GM23338 (cell line): ENCODE measurements at regions not wholly inside any gene's neighbourhood (a gene's known extent, or its start where the extent isn't known, plus 50 kb on each side); places are given as distances from the start of the nearest gene placed in this dataset.

Experiments
- ATAC-seq: fragments of 200-7000 bp; cut with Tn5 transposase; 3 replicates; pipeline ENCODE4 v1.9.1; 2020
- DNase-seq: peaks from one replicate; pipeline ENCODE4 v3.0.0-alpha.2; 2015; ENCODE audit warnings: low spot score
- H2AFZ ChIP-seq: fragments of 200-600 bp; sonication (generic); 2 replicates; pipeline ENCODE4 v1.8.0; 2016; ENCODE audit warnings: antibody characterized with exemption, mild to moderate bottlenecking, moderate library complexity
- H3F3A ChIP-seq: fragments of 200-600 bp; sonication (generic); replicated peaks from 2 replicates; pipeline ENCODE4 v1.8.0; 2017; ENCODE audit warnings: antibody characterized with exemption, mixed run types, low read depth
- H3K27ac ChIP-seq: fragments of 200-600 bp; sonication (generic); 2 replicates; pipeline ENCODE4 v1.6.1; 2016; ENCODE audit warnings: low read depth
- H3K27me3 ChIP-seq: fragments of 200-600 bp; sonication (generic); 2 replicates; pipeline ENCODE4 v1.8.0; 2016; ENCODE audit warnings: mild to moderate bottlenecking, mixed run types, moderate library complexity; ENCODE audit not compliant: insufficient read depth
- H3K36me3 ChIP-seq: fragments of 200-600 bp; sonication (generic); 2 replicates; pipeline ENCODE4 v1.8.0; 2016; ENCODE audit warnings: mild to moderate bottlenecking; ENCODE audit not compliant: insufficient read depth
- H3K4me1 ChIP-seq: fragments of 200-600 bp; sonication (generic); 2 replicates; pipeline ENCODE4 v1.8.0; 2016; ENCODE audit warnings: mild to moderate bottlenecking, moderate library complexity; ENCODE audit not compliant: insufficient read depth
- H3K4me2 ChIP-seq: fragments of 200-600 bp; sonication (generic); 2 replicates; pipeline ENCODE4 v1.7.1; 2017; ENCODE audit warnings: mixed run types
- H3K4me3 ChIP-seq: fragments of 200-600 bp; sonication (generic); 2 replicates; pipeline ENCODE4 v1.6.1; 2016; ENCODE audit warnings: mixed run types
- H3K79me2 ChIP-seq: fragments of 200-600 bp; sonication (generic); replicated peaks from 2 replicates; pipeline ENCODE4 v1.8.0; 2017; ENCODE audit warnings: mild to moderate bottlenecking; ENCODE audit not compliant: insufficient read depth
- H3K9me2 ChIP-seq: fragments of 200-600 bp; sonication (generic); 2 replicates; pipeline ENCODE4 v1.8.0; 2017; ENCODE audit not compliant: insufficient read depth
- H4K20me1 ChIP-seq: fragments of 200-600 bp; sonication (generic); replicated peaks from 2 replicates; pipeline ENCODE4 v1.8.0; 2017; ENCODE audit warnings: mild to moderate bottlenecking; ENCODE audit not compliant: insufficient read depth
- H3K27ac Mint-ChIP-seq: 2 replicates; pipeline ENCODE4 v1.8.0; 2020; ENCODE audit warnings: inconsistent platforms, mild to moderate bottlenecking, moderate library complexity, mixed read lengths
- H3K27me3 Mint-ChIP-seq: 3 replicates; pipeline ENCODE4 v1.8.0; 2022; ENCODE audit warnings: low read depth, mild to moderate bottlenecking, moderate library complexity, mixed read lengths, inconsistent platforms; ENCODE audit not compliant: insufficient read depth, poor library complexity
- H3K36me3 Mint-ChIP-seq: 3 replicates; pipeline ENCODE4 v1.8.0; 2021; ENCODE audit warnings: low read depth, mild to moderate bottlenecking, inconsistent platforms, moderate library complexity, mixed read lengths
- H3K4me1 Mint-ChIP-seq: 3 replicates; pipeline ENCODE4 v1.8.0; 2020; ENCODE audit warnings: mild to moderate bottlenecking, inconsistent platforms, mixed read lengths
- H3K4me3 Mint-ChIP-seq: 3 replicates; pipeline ENCODE4 v1.8.0; 2021; ENCODE audit warnings: moderate library complexity, mild to moderate bottlenecking, inconsistent platforms, mixed read lengths
- H3K9me3 Mint-ChIP-seq: 3 replicates; pipeline ENCODE4 v1.8.0; 2020; ENCODE audit warnings: moderate library complexity, mild to moderate bottlenecking, inconsistent platforms, mixed read lengths
- CTCF ChIP-seq, 2 experiments: fragments of 200-600 bp in 1 of 2; sonication (generic) in 1 of 2; conservative IDR thresholded peaks; 2 replicates each; pipeline versions ENCODE4 v1.5.1 to v1.6.1; 2016 to 2017; ENCODE audit warnings: antibody characterized with exemption in 2 of 2, low read depth in 2 of 2, mild to moderate bottlenecking in 2 of 2, moderate library complexity in 1 of 2
- EZH2phosphoT487 ChIP-seq: fragments of 200-600 bp; sonication (generic); IDR thresholded peaks from one replicate; pipeline ENCODE4 v1.8.1; 2018; ENCODE audit warnings: antibody characterized with exemption; ENCODE audit not compliant: unreplicated experiment
- POLR2AphosphoS5 ChIP-seq: IDR thresholded peaks from 2 replicates; pipeline ENCODE4 v1.6.1; 2016; ENCODE audit warnings: antibody characterized with exemption, low read depth
- ZNF462 ChIP-seq: fragments of 250-450 bp; sonication (Bioruptor Pico); IDR thresholded peaks from 2 replicates; pipeline ENCODE4 v1.5.0; 2020; ENCODE audit warnings: mild to moderate bottlenecking, moderate library complexity

- Histone ChIP-seq H3K4me1 (no peaks in the 10 kb centered on the region), H3K4me2 (no peak overlapping the region), H3K4me3 (no peak overlapping the region), H4K20me1 (no peaks in the 10 kb centered on the region), H3K27ac (no peak overlapping the region), H3K9me2 (peaks cover 4% of the 10 kb centered on the region), H3K79me2 (no peaks in the 10 kb centered on the region), H2AFZ (no peak overlapping the region), H3F3A (no peaks in the 10 kb centered on the region), H3K27me3 (no peaks in the 10 kb centered on the region), H3K36me3 (no peaks in the 10 kb centered on the region)
- no peak for TF ChIP-seq ZNF462 (CRISPR knock-in tag)
- no peak for ATAC-seq
- Mint-ChIP-seq H3K4me3 (no peak overlapping the region), H3K27me3 (no peaks in the 10 kb centered on the region), H3K9me3 (peaks cover 6% of the 10 kb centered on the region), H3K27ac (no peak overlapping the region), H3K36me3 (peaks cover 6% of the 10 kb centered on the region; the same call in 2 of the 3 replicates), H3K4me1 (no peaks in the 10 kb centered on the region; the same call in 2 of the 3 replicates)
- DNase-seq = no peak
Measured at GRCh38 chr2:220670511-220670910, 901.6 kb downstream of the EPHA4 start.

- Mint-ChIP-seq H3K9me3 (peaks cover 6% of the 10 kb centered on the region), H3K4me3 (no peak overlapping the region), H3K36me3 (peaks cover 6% of the 10 kb centered on the region; the same call in 2 of the 3 replicates), H3K27ac (no peak overlapping the region), H3K27me3 (no peaks in the 10 kb centered on the region), H3K4me1 (no peaks in the 10 kb centered on the region; the same call in 2 of the 3 replicates)
- ATAC-seq (no peak), DNase-seq (no peak)
- H2AFZ ChIP-seq = no peak overlapping the region
- H3K27me3 ChIP-seq = no peaks in the 10 kb centered on the region
- no peaks in the 10 kb centered on the region for H3F3A ChIP-seq
- no peaks in the 10 kb centered on the region; the same call in 1 of the 2 replicates for H3K9me2 ChIP-seq
- no peak overlapping the region for H3K4me3 ChIP-seq
- H4K20me1 ChIP-seq = no peaks in the 10 kb centered on the region
- H3K4me2 ChIP-seq = no peak overlapping the region
- H3K4me1 ChIP-seq = no peaks in the 10 kb centered on the region
- H3K36me3 ChIP-seq = no peaks in the 10 kb centered on the region
- H3K79me2 ChIP-seq = no peaks in the 10 kb centered on the region
- H3K27ac ChIP-seq = no peak overlapping the region
- TF ChIP-seq CTCF (conservative IDR thresholded peaks at IDR 0.05; ENCODE audit: low read depth in 2 of 2) (no peak), EZH2phosphoT487 (no peak), POLR2AphosphoS5 (no peak)
Measured at GRCh38 chr2:220673151-220673874, 898.8 kb downstream of the EPHA4 start.
